Ramos (cell line): ENCODE measurements at regions not wholly inside any gene's neighbourhood (a gene's known extent, or its start where the extent isn't known, plus 50 kb on each side); places are given as distances from the start of the nearest gene placed in this dataset.
"Not testable (repeated sequence)": the region's sequence is repeated elsewhere in the genome, so short reads cannot be mapped to it uniquely, and the experiment has no call there.

Source experiments
- in situ Hi-C: fragments of 300-500 bp; cut with MboI; formaldehyde crosslinking; loops from one replicate; pipeline ENCODE4 v1.14.3; 2022; ENCODE audit warnings: low sequenced_read_pairs; ENCODE audit not compliant: unreplicated experiment

DNA sequence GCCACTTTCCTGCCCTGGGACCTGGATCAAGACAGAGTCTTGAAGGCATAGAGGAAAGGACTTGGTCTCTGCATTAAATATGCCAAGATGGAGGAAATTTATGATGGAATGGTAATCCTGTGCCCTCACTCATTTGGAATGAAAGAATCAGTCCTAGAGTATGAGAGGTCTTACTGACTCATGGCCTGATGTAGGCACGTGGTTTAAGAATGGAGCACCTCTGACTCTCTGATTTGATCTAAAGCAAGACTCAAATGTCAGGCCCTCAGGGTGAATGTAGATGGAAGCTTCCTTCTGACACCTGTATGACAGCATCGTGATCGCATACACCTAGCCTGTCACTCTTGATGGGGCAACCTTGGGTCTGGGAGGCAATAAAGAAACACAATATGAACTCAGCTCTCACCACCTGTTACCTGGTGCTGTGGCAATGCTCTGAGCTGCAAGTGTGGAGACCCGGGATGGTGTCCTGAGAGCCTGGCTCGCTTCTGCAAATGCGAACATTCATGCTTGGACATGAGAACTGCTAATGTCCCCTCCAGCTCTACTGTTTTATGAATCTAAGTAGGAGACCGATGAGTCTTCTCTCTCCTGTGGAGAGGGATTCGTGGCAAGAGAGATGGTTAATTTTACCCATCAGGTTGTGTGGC is 229.9 kb downstream of the ABCC12 start:
- in situ Hi-C loops = no loop called here

DNA sequence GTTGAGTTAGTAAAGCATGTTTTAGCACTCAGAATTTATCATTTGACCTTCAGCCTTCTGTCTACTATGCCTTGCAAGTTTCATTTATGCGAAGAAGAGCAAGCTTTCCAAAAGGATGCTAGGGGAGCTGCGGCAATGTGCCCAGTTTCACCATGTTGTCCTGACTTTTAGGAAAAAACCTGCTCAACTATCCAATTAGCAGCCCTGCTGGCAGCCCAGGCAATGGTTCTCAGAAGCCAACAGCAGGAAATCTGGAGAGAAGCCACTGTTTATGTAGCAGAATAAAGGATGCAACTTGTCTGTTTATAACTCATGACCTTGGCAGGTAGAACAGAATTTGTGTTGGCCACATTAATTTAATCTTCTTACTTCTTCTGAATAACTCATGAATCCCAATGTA is 230.8 kb downstream of the ABCC12 start:
- in situ Hi-C loops = no loop called here

DNA sequence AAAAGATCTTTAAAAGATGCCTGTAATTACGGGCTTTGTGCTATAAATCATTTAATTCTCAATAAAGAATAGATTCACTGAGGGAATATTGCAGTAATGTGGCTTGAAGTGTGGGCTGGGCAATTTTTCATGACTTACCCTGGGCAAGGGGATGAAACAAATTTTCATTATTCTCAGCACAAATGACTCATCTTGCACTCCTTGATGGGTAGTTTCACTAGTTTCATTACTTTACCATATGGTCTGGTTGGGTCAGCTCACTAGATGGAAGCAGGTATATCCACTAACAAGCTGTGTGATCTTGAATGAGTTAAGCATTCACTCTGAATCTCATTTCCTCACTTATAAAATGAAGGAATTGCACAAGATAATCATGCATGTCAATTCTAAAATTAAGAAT is 234.3 kb downstream of the ABCC12 start:
- in situ Hi-C loops = no loop called here

DNA sequence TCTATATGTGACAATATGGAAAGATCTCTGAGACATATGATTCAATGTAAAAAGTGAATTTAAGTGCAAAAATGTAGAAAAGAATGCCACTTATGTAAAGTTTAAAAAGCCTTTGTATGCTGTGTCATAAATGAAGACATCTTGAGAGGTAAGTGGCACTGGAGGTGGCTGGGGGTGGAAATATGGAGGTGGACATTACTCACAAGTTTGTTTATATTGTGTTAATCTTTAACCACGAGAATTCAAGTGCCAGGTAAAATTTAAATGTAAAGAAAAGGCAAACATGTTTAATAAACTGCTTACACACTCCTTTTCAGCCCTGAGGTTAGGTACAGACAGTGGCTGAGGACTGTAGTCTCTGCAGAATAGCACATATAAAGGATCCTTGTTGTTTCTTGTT is 235.1 kb downstream of the ABCC12 start:
- in situ Hi-C loops = no loop called here

DNA sequence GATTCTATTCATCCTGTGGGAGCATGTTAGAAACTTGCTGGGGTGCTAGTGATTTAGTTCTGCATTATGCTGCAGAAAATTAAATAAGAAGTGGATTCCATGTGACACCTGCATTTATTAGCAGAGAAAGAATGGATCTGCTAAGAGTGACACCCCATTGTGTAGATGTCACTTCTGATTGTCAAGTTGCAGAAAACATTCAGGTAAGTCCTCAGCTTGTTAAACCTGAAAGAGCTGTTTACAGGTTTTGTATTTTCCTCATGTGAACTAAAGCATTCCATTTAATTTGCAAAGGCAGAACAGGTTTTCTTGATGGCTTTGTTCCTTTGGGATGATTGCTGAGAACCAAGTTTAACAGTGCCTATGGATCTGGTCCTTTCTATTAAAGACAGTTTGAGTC is 238.7 kb downstream of the ABCC12 start:
- in situ Hi-C loops = no loop called here

DNA sequence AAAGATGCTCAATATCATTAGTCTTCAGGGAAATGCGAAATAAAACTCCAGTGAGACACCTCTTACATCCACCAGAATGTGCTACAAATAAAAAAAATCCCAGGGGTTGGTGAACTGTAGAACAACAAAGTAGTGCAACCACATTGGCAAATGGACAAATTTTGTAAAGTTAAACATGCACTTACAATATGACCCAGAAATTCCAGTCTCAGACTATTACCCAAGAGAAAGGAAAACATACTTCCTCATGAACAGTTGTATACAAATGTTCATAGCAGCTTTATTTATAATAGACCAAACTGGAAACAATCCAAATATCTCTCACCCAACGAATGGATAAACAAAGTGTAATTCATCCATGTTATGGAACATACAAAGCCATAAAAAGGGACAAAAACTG is 239.5 kb downstream of the ABCC12 start:
- in situ Hi-C loops = no loop called here

DNA sequence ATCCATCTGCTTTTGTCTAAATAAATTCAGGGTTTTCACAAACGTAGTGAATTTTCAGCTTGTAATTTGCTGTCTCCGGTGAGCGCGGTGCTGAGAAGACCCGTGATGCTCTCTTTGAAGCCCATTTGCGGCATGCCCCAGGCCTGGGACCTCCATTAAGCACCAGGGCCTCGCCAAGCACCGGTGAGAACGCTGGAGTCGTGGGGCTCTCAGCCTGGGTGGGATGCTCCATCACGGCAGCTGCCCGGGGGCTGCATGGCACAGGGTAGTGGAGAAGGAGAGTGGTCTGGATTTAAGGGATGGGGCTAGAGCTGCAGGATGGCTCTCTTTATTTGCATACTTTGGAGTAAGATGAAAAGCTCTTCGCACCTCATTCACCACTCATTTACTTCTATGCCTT is 248.7 kb downstream of the ABCC12 start:
- in situ Hi-C loops = no loop called here

DNA sequence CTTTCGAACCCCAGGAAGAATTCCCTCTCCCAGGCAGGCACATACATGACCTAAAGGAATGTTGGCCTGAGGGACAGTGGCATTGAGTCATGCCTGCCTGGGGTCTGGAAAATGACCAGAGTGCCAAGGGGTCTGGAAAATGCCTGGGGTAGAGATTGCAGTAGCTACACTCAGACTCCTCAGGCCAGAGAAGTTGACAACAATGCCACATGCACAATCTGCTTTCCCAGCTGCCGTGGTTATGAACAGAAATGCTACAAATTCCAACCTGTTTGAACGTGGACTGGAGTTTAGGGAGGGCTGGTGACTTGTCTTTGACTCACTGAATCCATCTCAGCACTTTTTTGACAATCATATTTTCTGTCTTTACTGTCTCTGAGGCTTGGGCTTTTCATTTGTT is 250.0 kb downstream of the ABCC12 start:
- in situ Hi-C loops = no loop called here

DNA sequence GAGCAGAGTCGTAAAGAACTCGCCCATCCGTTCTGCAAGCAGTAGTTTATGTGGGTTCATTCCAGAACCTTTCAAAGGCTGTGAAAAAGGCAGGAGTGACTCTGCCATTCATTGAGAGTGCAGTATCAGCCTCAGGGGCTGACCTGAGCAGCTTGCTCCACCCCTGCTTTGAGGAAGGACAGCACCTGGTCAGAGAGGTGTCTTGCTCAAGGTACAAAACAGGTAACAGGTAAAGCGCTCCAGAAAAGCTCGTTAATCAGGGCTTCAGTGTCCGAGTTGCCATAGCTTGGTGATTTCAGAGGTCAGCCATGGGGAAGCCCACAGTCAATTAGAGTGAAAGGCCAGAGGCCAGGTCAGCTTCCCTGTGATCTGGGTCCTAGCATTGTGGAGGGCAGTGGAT is 251.1 kb downstream of the ABCC12 start:
- in situ Hi-C loops = no loop called here

DNA sequence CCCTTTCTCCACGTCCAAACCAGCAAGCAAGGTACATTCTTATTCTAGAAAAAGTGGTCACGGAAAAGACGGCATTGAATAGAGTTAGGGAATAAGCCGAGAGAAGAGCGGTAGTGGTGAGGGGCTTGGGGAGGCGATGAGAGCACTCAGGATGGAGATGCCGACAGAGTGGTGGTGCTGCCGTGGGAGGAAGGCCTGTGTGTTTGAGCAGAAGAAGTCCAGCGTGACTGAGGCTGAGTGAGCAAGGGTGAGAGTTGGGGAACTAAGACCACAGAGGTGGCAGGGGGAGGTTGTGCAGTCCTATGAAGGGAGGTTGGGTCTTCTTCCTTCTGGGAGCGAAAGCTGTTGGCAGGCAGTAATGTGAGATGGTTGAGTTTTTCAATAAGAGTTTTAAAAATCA is 252.3 kb downstream of the ABCC12 start:
- in situ Hi-C loops = no loop called here

DNA sequence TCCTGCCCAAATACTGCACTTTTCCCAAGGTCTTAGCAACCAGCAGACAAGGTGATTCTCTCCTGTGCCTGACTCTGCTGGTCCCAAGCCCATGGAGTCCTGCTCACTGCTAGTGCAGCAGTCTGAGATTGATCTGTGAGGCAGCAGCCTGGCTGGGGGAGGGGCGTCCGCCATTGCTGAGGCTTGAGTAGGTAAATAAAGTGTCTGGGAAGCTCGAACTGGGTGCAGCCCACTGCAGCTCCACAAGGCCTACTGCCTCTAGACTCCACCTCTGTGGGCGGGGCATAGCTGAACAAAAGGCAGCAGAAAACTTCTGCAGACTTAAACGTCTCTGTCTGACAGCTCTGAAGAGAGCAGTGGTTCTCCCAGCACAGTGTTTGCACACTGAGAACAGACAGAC is 258.7 kb downstream of the ABCC12 start:
- in situ Hi-C loops = not testable (repeated sequence)

DNA sequence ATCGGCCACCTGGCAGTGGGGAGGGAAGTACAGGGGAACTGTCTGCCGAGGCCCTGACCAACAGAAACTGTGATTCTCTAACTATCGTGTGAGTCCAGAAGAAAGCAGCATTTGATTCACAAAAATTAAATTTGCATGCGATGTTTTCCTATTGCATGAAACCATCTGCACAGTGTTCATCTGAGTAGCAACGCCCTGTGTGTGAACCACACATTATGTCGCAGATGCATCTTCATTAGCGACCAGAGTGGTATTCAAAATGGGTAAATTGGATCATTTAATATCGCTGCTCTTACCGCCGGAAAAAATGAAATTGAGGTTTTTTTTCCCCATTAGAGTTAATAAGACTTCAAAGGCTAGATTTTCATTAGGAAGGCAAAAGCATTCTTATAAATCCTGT is 260.6 kb downstream of the ABCC12 start:
- in situ Hi-C loops = no loop called here

DNA sequence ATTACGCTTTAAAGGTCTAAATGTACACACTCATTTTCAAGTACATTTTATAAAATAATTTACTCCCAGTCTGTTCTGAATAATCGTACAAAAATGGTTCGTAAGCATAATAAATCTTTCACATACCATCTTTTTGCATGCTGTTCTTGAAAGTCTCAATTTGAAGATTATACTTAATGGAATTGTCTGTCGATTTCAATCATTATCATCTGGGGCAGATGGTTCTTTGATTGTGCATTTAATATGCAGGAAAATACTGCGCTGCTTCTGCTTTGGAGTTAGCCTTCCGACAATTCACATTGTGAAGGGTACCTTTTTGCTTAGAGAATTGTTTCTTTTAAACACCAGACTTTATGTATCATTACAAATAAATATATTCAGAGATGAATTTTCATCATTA is 262.8 kb downstream of the ABCC12 start:
- in situ Hi-C loops = no loop called here

DNA sequence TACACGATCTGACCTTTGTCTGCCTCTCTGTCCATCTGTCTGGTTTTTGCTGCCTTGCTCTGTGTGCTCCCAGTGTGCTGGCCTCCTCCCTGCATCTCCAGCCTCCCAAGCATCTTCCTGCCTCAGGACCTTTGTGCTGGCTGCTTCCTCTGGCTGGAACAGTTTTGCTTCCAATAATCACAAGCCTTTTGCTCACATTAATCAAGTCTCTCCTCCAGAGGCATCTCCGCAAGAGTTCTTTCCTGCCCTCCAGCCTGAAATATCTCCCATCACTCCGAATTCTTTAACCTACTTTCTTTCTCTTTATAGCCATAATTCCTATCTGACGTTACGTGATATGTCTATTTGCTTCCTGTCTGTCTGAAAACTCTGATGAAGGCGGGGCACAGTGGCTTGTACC is 267.1 kb downstream of the ABCC12 start:
- in situ Hi-C loops = no loop called here

DNA sequence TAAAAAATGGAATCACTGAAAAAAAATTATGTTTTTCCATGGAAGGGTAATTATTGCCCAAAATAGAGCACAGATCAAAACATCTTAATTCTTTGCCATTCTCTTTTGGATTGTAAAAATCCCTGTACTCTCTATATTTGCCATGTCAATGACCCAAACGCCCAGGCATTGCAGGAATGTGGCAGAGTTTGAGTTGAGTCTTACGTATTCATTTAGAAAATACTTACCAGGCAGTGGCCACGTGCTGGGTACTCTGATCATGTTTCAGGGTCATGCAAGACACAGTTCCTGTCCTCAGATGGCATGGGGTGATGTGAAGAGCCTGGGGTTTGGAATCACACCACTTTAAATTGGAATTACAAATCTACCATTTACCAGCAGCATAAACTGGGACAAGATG is 267.7 kb downstream of the ABCC12 start:
- in situ Hi-C loops = no loop called here

DNA sequence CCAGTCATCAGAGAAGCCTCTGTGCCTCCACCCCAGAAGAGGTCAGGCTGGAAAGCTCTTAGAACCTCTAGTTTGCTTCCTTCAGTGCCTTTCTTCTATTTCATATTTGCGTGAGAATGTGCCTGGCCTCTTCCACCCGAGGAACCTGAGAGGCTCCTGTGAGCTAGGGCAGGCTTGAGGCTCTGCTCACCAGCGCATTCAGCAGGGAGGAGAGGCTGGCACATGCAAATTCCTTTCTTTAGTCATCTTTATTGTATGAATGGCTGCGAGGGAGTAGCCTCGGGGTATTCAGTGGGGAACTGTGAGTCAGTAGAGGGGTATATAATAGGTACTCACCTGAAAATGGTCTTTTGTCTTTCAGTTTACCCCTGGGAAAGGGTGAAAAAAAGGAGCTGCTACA is 268.3 kb downstream of the ABCC12 start:
- in situ Hi-C loops = no loop called here

DNA sequence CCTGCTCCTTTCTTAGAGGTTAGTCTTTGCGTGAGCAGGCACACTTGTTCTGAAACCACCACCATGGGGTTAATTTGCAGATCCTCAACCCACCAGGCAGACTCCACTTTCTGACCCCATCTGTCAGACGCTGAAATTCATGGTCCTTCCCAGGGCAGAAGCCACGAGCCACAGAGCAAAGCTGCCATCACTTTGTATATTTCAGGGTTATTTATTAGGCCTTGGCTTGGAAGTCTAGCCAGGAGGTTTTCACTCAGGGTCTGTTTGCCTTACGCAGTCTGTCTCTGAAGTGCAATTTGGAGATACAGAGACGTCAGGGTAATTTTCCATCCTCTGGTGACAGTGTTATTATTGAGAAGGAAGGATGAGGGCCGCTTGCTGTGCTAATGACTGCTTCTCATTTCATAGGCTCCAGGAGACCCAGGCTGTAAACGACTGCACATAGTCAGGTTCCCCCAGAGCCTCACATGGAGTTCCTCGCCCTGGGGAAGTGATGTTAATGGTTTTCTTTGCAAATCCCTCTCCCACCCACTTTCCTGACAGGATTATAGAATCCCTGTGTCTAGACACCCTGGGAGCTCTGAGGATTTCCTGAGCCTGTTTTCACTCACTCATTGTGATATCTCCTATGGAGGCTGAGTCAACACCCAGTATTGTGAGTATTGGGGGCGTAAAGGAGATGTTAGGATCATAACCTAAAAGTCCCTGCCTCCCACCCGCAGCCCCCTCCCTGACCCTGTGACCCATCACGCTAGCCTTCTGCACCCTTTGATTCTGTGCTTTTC is 269.0 kb downstream of the ABCC12 start:
- in situ Hi-C loops = no loop called here

DNA sequence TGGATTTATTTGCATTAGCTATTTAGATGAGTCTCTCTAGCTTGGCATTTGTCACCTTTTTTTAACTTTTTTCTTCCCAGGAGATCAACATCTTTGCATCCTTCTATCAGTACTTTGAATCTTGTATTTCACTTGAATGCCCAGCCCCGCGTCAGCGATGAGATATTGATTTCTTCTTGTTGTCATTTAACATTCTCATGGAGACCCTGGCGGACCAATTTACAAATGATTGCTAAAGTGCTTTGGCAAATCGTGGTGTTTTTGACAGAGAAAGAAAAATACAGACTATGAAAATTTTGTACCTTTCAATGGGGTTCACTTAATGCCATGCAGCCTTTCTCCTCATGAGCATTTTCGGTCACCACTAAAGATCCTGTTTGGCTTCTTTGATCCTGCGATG is 269.7 kb downstream of the ABCC12 start:
- in situ Hi-C loops = no loop called here

DNA sequence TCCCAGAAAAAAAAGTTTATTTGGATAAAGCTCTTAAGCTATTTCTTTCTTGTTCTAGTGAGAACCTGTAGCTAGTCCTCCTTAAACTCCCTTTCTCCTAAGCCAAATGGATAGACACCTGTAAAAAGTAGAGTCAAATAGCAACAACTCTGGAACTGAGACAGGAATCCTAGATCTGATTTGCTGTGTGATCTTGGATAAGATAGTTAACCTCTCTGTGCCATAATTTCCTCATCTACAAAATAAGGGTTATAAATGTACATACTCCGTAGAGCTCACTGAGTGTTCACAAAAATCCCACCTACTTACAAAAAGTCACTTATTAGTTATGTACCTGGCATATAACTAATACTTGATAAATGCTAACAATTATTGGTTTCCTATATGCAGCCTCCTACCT is 270.3 kb downstream of the ABCC12 start:
- in situ Hi-C loops = no loop called here

DNA sequence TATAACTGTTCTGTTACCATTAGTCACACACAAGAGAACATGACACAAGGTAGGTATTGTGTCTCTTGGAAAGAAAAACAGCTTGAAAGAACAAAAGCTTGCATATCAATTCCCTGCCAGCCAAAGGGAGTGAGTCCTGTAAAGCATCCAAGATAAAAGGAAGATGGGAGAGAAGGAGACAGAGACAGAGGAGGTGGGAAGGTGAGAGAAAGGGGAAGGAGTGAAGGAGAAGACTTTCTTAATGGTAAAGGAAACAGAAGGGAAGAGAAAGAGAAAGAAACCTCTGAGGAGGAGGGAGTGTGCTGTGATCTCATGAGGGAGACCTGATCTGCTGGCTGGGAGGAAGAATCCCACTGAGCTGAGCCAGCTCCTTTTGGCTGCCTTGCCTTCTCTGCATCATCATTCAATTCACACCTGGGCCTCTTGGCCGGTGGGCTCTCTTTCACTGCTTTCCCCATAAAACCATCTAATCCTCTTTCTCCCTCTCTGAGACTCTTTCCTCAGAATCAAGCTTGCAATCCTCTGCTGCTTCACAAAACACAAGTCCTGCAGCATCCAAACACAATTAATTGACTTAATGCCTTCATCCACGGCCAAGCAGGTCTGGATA is 271.6 kb downstream of the ABCC12 start:
- in situ Hi-C loops = no loop called here

DNA sequence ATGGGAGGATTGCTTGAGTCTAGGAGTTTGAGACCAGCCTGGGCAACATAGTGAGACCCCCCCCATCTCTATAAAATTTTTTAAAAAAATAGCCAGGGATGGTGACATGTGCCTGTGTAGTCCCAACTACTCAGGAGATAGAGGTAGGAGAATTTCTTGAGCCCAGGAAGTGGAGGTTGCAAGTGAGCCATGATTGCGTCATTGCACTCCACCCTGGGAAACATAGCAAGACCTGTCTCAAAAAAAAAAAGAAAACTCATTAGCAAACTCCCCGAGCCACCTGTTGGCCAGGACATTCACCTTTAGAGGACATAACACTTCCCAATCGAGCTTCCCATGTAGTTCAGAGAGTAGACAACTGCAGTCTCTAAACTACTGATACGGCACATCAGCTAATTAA is 274.2 kb downstream of the ABCC12 start:
- in situ Hi-C loops = no loop called here

DNA sequence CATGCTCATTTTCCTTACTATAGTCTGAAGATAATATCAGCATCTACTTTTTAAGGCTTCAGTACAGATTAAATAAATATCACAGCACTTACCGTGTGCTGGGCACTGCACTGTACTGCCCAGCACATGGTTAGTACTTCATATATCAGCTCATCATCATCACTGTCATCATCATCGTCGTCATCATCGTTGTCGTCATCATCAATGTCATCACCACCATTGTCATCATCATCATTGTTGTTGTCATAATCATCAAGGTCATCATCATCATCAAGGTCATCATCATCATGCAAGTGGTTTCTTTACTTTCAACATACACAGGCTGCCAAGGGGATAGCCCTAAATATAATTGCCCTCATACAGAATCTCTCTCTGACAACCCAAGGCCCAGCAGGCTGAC is 275.1 kb downstream of the ABCC12 start:
- in situ Hi-C loops = no loop called here
